ENCODE measurements at regions not wholly inside any gene's neighbourhood (a gene's known extent, or its start where the extent isn't known, plus 50 kb on each side); places are given as distances from the start of the nearest gene placed in this dataset.

- Histone ChIP-seq H4K20me1 (ENCODE audit: insufficient read depth, low read length) (peaks cover 27% of the 10 kb centered on the region), H3K9me3 (ENCODE audit: insufficient read depth, low read length, severe bottlenecking) (no peaks in the 10 kb centered on the region), H3K27ac (ENCODE audit: low read length) (peak overlapping the region; percentile 88), H3K4me2 (ENCODE audit: insufficient read depth, low read length) (peak overlapping the region; percentile 64), H3K27me3 (ENCODE audit: insufficient read depth, low read length, poor library complexity) (no peaks in the 10 kb centered on the region), H2AFZ (ENCODE audit: low read depth, low read length) (peak overlapping the region; percentile 70), H3K4me3 (ENCODE audit: low read depth in 1 of 2, low read length in 2 of 2) (peak overlapping the region; percentile 84 to 89), H3K79me2 (ENCODE audit: insufficient read depth, low read length) (peaks cover 72% of the 10 kb centered on the region), H3K36me3 (ENCODE audit: insufficient read depth, low read length) (peaks cover 18% of the 10 kb centered on the region), H3K4me1 (ENCODE audit: insufficient read depth, low read length) (peaks cover 45% of the 10 kb centered on the region), H3K9ac (ENCODE audit: low read depth, low read length) (peak overlapping the region; percentile 99)
- no peak for DNase-seq
- ATAC-seq (ENCODE audit: insufficient read depth, low read depth): peak; percentile 54; the same call in 1 of the 3 replicates
- TF ChIP-seq EZH2 (IDR thresholded peaks at IDR 0.05; ENCODE audit: borderline replicate concordance, low read depth, low read length, severe bottlenecking): no peak
- TF ChIP-seq CTCF (IDR thresholded peaks at IDR 0.05; ENCODE audit: borderline replicate concordance, extremely low read depth, low read length, poor library complexity, severe bottlenecking): no peak
Measured at GRCh38 chr13:50124536-50125303, 109.5 kb downstream of the KCNRG start.

GRCh38 chr13:50125304-50125553, 110.0 kb downstream of the KCNRG start:
- Histone ChIP-seq H2AFZ (ENCODE audit: low read depth, low read length) (peak overlapping the region; percentile 70), H4K20me1 (ENCODE audit: insufficient read depth, low read length) (peaks cover 27% of the 10 kb centered on the region), H3K9me3 (ENCODE audit: insufficient read depth, low read length, severe bottlenecking) (no peaks in the 10 kb centered on the region), H3K79me2 (ENCODE audit: insufficient read depth, low read length) (peaks cover 66% of the 10 kb centered on the region), H3K4me1 (ENCODE audit: insufficient read depth, low read length) (peaks cover 45% of the 10 kb centered on the region), H3K4me2 (ENCODE audit: insufficient read depth, low read length) (peak overlapping the region; percentile 64), H3K36me3 (ENCODE audit: insufficient read depth, low read length) (peaks cover 18% of the 10 kb centered on the region), H3K27ac (ENCODE audit: low read length) (peak overlapping the region; percentile 88), H3K9ac (ENCODE audit: low read depth, low read length) (peak overlapping the region; percentile 99), H3K4me3 (ENCODE audit: low read depth in 1 of 2, low read length in 2 of 2) (peak overlapping the region; percentile 84 to 89), H3K27me3 (ENCODE audit: insufficient read depth, low read length, poor library complexity) (no peaks in the 10 kb centered on the region)
- TF ChIP-seq CTCF (IDR thresholded peaks at IDR 0.05; ENCODE audit: borderline replicate concordance, extremely low read depth, low read length, poor library complexity, severe bottlenecking): no peak
- no peak for TF ChIP-seq EZH2 (IDR thresholded peaks at IDR 0.05; ENCODE audit: borderline replicate concordance, low read depth, low read length, severe bottlenecking)
- DNase-seq (no peak), ATAC-seq (ENCODE audit: insufficient read depth, low read depth) (peak; percentile 49)

GRCh38 chr13:50125554-50126262, 110.5 kb downstream of the KCNRG start:
- Histone ChIP-seq H3K79me2 (ENCODE audit: insufficient read depth, low read length) (peaks cover 62% of the 10 kb centered on the region), H3K9ac (ENCODE audit: low read depth, low read length) (peak overlapping the region; percentile 99), H3K36me3 (ENCODE audit: insufficient read depth, low read length) (peaks cover 16% of the 10 kb centered on the region), H3K4me3 (ENCODE audit: low read depth in 1 of 2, low read length in 2 of 2) (peak overlapping the region; percentile 84 to 89), H4K20me1 (ENCODE audit: insufficient read depth, low read length) (peaks cover 26% of the 10 kb centered on the region), H3K9me3 (ENCODE audit: insufficient read depth, low read length, severe bottlenecking) (no peaks in the 10 kb centered on the region), H3K4me2 (ENCODE audit: insufficient read depth, low read length) (peak overlapping the region; percentile 64), H3K4me1 (ENCODE audit: insufficient read depth, low read length) (peaks cover 44% of the 10 kb centered on the region), H3K27ac (ENCODE audit: low read length) (peak overlapping the region; percentile 88), H3K27me3 (ENCODE audit: insufficient read depth, low read length, poor library complexity) (no peaks in the 10 kb centered on the region), H2AFZ (ENCODE audit: low read depth, low read length) (peak overlapping the region; percentile 80)
- ATAC-seq (ENCODE audit: insufficient read depth, low read depth): peak; percentile 68
- TF ChIP-seq EZH2 (IDR thresholded peaks at IDR 0.05; ENCODE audit: borderline replicate concordance, low read depth, low read length, severe bottlenecking): no peak
- DNase-seq: peak; percentile 96
